MM.1S (cell line): ENCODE measurements at regions not wholly inside any gene's neighbourhood (a gene's known extent, or its start where the extent isn't known, plus 50 kb on each side); places are given as distances from the start of the nearest gene placed in this dataset.

ENCODE experiments used
- DNase-seq: peaks from one replicate; pipeline ENCODE4 v3.0.0-alpha.2; 2015
- H2AFZ ChIP-seq: fragments of 300-600 bp; sonication (generic); 2 replicates; pipeline ENCODE4 v1.6.0; 2016; ENCODE audit warnings: antibody characterized with exemption, low read length
- H3F3A ChIP-seq: fragments of 300-600 bp; sonication (generic); 2 replicates; pipeline ENCODE4 v1.6.1; 2016; ENCODE audit warnings: mild to moderate bottlenecking, antibody characterized with exemption, low read length, moderate library complexity, mixed read lengths; ENCODE audit not compliant: insufficient read depth
- H3K27ac ChIP-seq: fragments of 300-600 bp; sonication (generic); 2 replicates; pipeline ENCODE4 v1.5.1; 2016; ENCODE audit warnings: mild to moderate bottlenecking, low read length
- H3K27me3 ChIP-seq: fragments of 300-600 bp; sonication (generic); replicated peaks from 2 replicates; pipeline ENCODE4 v1.6.0; 2016; ENCODE audit warnings: low read length; ENCODE audit not compliant: insufficient read depth
- H3K36me3 ChIP-seq: fragments of 300-600 bp; sonication (generic); replicated peaks from 2 replicates; pipeline ENCODE4 v1.6.1; 2016; ENCODE audit warnings: mild to moderate bottlenecking, low read length, mixed read lengths; ENCODE audit not compliant: insufficient read depth
- H3K4me1 ChIP-seq: fragments of 300-600 bp; sonication (generic); 2 replicates; pipeline ENCODE4 v1.6.1; 2016; ENCODE audit warnings: low read length, mixed read lengths
- H3K4me2 ChIP-seq: fragments of 300-600 bp; sonication (generic); 2 replicates; pipeline ENCODE4 v1.6.0; 2016; ENCODE audit warnings: low read depth, low read length
- H3K4me3 ChIP-seq: fragments of 300-600 bp; sonication (generic); 2 replicates; pipeline ENCODE4 v1.5.1; 2016; ENCODE audit warnings: low read length, mixed read lengths
- H3K79me2 ChIP-seq: fragments of 300-600 bp; sonication (generic); 2 replicates; pipeline ENCODE4 v1.6.1; 2016; ENCODE audit warnings: mixed run types, low read length, mixed read lengths
- H3K9ac ChIP-seq: fragments of 300-600 bp; sonication (generic); 2 replicates; pipeline ENCODE4 v1.6.1; 2016; ENCODE audit warnings: low read length, mixed read lengths
- H3K9me2 ChIP-seq: fragments of 300-600 bp; sonication (generic); replicated peaks from 2 replicates; pipeline ENCODE4 v1.6.1; 2016; ENCODE audit warnings: mild to moderate bottlenecking, low read length, mixed read lengths; ENCODE audit not compliant: insufficient read depth
- H3K9me3 ChIP-seq: fragments of 300-600 bp; sonication (generic); replicated peaks from 2 replicates; pipeline ENCODE4 v1.6.1; 2016; ENCODE audit warnings: mild to moderate bottlenecking, low read length, mixed read lengths; ENCODE audit not compliant: insufficient read depth
- H4K20me1 ChIP-seq: fragments of 300-600 bp; sonication (generic); 2 replicates; pipeline ENCODE4 v1.6.1; 2016; ENCODE audit warnings: mild to moderate bottlenecking, low read length, moderate library complexity, mixed read lengths; ENCODE audit not compliant: insufficient read depth
- CTCF ChIP-seq: fragments of 300-600 bp; sonication (generic); IDR thresholded peaks from 2 replicates; pipeline ENCODE4 v1.5.1; 2016; ENCODE audit warnings: antibody characterized with exemption, low read length, mixed read lengths
- EZH2 ChIP-seq: fragments of 300-600 bp; sonication (generic); optimal IDR thresholded peaks from 2 replicates; pipeline ENCODE3; 2017; ENCODE audit warnings: low read depth, mild to moderate bottlenecking, antibody characterized with exemption, low read length, mixed read lengths
- EZH2phosphoT487 ChIP-seq: fragments of 300-600 bp; sonication (generic); IDR thresholded peaks from 2 replicates; pipeline ENCODE4 v1.6.1; 2018; ENCODE audit warnings: antibody characterized with exemption, low read length

GRCh38 chr1:119226913-119227312, 86.5 kb upstream of the WARS2 start:
- Histone ChIP-seq H2AFZ (no peak overlapping the region), H3K9me3 (no peaks in the 10 kb centered on the region), H3F3A (no peaks in the 10 kb centered on the region), H3K36me3 (no peaks in the 10 kb centered on the region), H3K79me2 (no peaks in the 10 kb centered on the region), H3K4me3 (no peak overlapping the region), H3K27me3 (no peaks in the 10 kb centered on the region), H3K9me2 (no peaks in the 10 kb centered on the region), H3K27ac (no peak overlapping the region), H3K4me1 (no peaks in the 10 kb centered on the region), H4K20me1 (no peaks in the 10 kb centered on the region), H3K9ac (no peak overlapping the region), H3K4me2 (no peak overlapping the region)
- no peak for TF ChIP-seq CTCF
- TF ChIP-seq EZH2phosphoT487 = no peak
- no peak for TF ChIP-seq EZH2
- no peak for DNase-seq

GRCh38 chr1:119227456-119227855, 87.0 kb upstream of the WARS2 start:
- Histone ChIP-seq H3K27ac (no peak overlapping the region), H3K36me3 (no peaks in the 10 kb centered on the region), H3K4me2 (no peak overlapping the region), H4K20me1 (no peaks in the 10 kb centered on the region), H2AFZ (no peak overlapping the region), H3K9ac (no peak overlapping the region), H3K9me2 (no peaks in the 10 kb centered on the region), H3K4me1 (no peaks in the 10 kb centered on the region), H3K79me2 (no peaks in the 10 kb centered on the region), H3K4me3 (no peak overlapping the region), H3F3A (no peaks in the 10 kb centered on the region), H3K27me3 (no peaks in the 10 kb centered on the region), H3K9me3 (no peaks in the 10 kb centered on the region)
- TF ChIP-seq CTCF = no peak
- TF ChIP-seq EZH2 = no peak
- no peak for TF ChIP-seq EZH2phosphoT487
- no peak for DNase-seq

- no peak overlapping the region for H3K4me3 ChIP-seq
- no peak overlapping the region for H3K9ac ChIP-seq
- no peaks in the 10 kb centered on the region for H3K27me3 ChIP-seq
- no peaks in the 10 kb centered on the region for H4K20me1 ChIP-seq
- H3K9me3 ChIP-seq = no peaks in the 10 kb centered on the region
- no peaks in the 10 kb centered on the region for H3K36me3 ChIP-seq
- H2AFZ ChIP-seq = no peak overlapping the region
- H3K27ac ChIP-seq = no peak overlapping the region
- TF ChIP-seq EZH2 (no peak), CTCF (no peak), EZH2phosphoT487 (no peak)
- H3K79me2 ChIP-seq = no peaks in the 10 kb centered on the region
- no peaks in the 10 kb centered on the region for H3K4me1 ChIP-seq
- no peak overlapping the region for H3K4me2 ChIP-seq
- no peaks in the 10 kb centered on the region for H3F3A ChIP-seq
- DNase-seq = no peak
- H3K9me2 ChIP-seq = no peaks in the 10 kb centered on the region
These were observed 88.1 kb upstream of the WARS2 start for GRCh38 chr1:119228335-119229080.
